ENCODE measurements at regions not wholly inside any gene's neighbourhood (a gene's known extent, or its start where the extent isn't known, plus 50 kb on each side); places are given as distances from the start of the nearest gene placed in this dataset.

GRCh38 chrX:69264158-69264581 is 98.9 kb upstream of the PJA1 start:
- DNase-seq = no peak

GRCh38 chrX:69263251-69263820 is 98.1 kb upstream of the PJA1 start:
- no peak for DNase-seq

GRCh38 chrX:69262036-69262936 is 97.0 kb upstream of the PJA1 start:
- no peak for DNase-seq

DNA sequence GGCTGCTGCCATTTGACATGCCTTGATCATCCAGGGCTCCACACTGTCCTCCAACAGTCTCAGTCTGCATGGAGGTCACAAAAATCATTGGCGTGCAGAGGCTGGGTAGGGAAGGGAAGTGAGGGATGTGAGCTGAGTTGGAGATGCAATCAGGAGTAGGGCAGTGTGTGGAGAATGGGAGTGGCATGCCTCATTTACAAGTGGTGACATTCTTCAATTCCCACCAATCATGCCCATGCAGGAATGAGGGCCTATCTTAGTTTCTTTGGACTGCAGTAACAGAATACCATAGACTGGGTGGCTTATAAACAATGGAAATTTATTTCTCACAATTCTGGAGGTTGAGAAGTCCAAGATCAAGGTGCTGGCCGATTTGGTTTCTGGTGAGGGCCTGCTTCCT is 94.9 kb upstream of the PJA1 start:
- no peak for DNase-seq

DNA sequence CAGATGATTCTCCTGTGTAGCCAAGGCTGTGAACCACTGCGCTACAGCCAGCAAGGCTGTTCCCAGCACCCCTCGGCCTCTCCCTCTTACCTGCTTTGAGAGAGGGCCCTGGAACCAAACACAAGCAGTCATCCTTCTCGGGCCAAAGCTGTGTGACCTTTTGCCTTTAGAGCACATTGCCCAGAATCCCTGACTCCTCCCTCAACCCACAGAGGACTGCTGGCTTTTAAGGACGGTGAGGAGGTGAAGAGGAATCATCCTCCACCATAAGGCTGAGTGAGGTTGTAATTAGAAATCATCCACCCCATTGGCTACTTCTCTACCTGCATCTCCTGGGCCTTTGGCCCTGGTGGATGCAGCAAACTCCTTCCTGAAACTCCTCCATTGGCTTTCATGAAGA is 93.6 kb upstream of the PJA1 start:
- no peak for DNase-seq

DNA sequence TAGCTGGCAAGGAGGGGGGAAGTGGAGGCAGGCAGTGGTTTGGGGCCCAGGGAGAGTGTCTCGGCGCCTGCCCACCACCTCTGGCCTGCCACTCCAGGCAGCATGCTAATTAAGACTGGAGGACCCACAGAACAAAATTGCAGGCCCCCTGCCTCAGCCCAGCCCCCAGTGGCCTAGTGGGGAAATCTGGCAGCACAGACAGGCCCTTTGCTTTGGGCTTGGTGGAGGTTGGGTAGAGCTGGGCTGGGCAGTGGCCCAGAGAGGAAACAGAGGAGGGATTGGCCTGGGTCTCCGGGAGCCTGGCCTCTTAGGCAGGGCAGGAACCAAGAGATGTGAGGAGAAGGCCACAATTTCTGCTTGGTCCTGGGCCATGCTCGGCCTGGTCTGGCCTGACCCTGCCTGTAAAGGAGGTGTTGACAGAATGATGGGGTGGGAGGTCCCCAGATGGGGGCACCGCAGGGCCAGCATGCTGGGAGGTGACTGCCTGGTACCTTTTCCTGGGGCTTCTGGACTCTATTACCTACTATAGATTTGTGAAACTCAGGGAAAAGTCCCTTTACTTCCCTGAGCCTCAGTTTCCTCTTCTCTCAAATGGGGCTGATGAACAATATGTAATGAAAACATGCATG is 92.4 kb upstream of the PJA1 start:
- no peak for DNase-seq

GRCh38 chrX:69256291-69256565 is 91.0 kb upstream of the PJA1 start:
- DNase-seq = no peak

DNA sequence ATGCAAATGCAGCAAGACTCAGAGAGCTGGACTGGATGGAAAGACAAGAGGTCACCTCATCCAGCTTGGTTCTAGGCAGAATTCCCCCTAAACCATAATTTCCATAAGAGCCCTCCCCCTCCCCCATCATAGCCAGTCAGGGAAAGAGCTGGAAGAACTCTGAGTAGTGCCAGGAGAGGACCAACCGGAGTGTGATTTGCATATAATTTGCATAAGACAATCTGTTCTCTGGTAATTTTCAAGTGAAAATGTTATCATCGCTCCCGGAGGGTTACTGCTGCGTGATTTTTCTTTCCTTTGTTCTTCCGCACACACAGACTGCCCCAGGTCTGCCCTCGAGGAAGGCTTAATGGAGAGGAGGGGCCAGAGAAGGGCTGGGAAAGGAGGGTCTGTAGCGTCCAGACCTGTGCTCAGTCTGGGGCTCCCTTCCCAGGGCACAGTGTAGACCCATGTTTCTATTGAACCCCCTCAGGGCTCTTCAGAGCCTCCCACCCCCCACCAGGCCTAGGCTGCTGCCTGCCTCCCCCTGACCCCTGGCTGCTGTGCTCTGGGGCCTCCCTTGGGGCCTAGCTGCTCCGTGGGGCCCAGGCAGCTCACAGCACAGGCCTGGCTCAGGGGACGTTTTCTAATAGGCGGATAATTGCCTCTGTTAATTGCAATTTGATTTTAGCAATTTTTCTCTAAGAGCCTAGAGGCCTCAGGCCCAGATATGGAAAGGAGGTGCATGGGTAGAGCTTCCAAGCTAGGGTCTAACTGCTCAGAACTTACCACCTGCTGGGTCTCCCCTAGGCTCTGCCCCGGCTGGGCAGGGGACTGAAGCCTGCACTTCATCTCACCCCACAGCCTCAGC is 90.4 kb upstream of the PJA1 start:
- no peak for DNase-seq

DNA sequence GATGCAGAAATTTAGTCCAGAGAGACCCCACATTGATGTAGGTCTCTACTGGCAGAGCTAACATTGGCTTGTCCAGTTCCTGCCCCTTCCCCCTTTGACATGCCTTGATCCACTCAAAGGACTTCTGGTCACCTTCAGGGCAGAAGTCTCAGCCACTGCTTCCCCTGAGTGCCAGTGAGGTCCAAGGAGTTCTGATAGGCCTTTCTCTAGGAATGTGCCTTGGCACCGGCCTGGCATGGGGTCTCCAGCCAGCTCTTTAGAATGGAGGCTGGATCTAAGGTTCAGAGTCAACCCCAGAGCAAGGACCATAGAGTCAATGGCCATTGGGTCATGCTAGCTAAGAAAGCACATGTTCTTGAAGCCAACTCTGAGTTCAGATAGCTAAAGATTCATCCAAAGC is 88.6 kb upstream of the PJA1 start:
- no peak for DNase-seq

DNA sequence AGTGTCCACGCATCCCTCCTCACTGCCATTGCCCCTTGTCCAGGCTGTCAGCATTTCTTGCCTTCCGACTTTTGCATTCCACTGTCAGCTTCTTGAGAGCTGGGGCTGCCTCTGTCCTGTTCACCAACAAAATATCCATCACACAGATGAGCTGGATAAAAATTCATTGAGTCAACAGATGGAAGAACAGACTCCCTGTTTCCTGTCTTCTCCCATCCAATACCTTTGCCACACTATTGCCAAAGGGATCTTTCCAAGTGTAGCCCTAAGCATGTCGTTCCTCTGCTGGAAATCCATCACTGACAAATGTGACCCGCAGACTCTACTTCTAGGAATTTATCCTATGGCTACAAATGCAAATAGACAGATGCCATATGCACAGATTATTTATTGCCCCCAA is 78.0 kb upstream of the PJA1 start:
- no peak for DNase-seq

GRCh38 chrX:69238887-69239231 is 73.6 kb upstream of the PJA1 start:
- no peak for DNase-seq

GRCh38 chrX:69238114-69238886 is 73.0 kb upstream of the PJA1 start:
- DNase-seq = no peak

DNA sequence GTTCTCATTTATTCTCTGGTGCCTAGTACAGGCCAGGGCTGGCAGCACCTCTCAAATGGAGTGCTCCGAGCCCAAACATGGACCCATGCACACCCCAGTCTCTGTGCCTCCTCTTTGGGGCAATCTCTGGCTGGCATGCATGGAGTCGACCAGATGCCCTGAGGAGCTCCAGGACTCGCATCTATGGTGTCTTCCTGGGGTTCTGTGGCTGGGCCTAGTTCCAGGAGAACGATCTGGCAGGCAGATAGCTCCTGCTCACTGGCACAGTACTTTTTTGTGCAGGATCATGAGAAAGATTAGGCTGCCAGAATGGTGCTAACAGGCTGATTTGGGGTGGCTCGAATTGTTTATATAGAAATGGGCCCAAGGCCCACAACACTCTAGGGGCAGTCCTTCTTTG is 72.0 kb upstream of the PJA1 start:
- no peak for DNase-seq

GRCh38 chrX:69236641-69237040 is 71.4 kb upstream of the PJA1 start:
- DNase-seq = no peak

DNA sequence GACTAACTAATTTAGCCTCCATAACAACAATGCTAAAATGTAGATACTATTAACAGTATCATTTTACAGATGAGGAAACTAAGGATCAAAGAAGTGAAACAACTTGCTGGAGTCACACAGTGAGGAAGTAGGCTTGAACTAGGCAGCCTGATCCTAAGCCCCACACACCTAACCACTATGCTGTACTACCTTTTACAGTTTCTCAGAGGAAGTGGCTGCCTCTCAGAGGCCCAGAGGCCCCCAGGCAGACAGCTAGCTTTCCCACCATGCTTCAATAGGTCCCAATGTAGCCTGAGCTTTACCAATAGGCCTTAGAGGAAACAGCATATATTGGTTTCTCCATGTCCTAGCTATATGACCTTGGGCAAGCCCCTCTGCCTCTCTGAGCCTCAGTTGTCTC is 69.4 kb upstream of the PJA1 start:
- DNase-seq = no peak

- no peak for DNase-seq
Observed at GRCh38 chrX:69232945-69233344, 67.7 kb upstream of the PJA1 start.

DNA sequence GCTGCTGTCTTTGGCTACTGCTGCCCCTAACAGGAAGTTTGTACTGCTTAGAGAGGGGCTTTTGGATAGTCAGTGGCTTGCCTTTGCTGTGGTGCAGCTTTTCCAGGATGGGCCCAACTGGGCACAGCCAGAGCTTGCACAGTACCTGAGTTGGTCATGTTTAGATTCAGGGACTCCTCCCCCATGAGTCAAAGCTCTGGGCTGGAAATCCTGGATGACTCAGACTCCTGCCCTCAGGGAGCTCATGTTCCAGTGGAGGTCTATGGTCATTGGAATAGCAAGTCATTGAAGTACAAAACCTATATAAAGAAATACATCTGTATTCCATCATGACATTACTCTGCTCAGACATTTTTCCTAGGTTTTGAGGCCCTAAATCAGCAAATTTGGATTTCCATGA is 66.7 kb upstream of the PJA1 start:
- DNase-seq = no peak

- no peak for DNase-seq
Observed at GRCh38 chrX:69229436-69229835, 64.2 kb upstream of the PJA1 start.

DNA sequence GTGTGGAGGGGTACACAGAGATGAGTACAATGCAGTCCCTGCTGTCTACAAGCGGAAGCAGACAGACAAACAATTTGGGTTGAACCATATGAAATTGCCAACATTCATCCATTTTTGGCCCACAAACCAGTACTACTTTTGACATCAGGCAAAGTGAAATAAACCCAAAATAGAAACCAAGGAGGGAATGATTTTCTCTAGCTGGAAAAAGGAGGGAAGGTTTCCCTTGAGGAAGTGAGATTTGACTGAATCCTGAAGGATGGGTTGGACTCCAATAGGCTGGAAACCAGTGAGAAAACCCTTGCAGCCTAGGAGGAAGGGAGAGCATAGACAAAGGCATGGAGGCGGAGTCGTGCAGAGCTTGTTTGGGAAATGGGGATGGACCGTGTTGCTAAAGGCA is 63.5 kb upstream of the PJA1 start:
- no peak for DNase-seq

DNA sequence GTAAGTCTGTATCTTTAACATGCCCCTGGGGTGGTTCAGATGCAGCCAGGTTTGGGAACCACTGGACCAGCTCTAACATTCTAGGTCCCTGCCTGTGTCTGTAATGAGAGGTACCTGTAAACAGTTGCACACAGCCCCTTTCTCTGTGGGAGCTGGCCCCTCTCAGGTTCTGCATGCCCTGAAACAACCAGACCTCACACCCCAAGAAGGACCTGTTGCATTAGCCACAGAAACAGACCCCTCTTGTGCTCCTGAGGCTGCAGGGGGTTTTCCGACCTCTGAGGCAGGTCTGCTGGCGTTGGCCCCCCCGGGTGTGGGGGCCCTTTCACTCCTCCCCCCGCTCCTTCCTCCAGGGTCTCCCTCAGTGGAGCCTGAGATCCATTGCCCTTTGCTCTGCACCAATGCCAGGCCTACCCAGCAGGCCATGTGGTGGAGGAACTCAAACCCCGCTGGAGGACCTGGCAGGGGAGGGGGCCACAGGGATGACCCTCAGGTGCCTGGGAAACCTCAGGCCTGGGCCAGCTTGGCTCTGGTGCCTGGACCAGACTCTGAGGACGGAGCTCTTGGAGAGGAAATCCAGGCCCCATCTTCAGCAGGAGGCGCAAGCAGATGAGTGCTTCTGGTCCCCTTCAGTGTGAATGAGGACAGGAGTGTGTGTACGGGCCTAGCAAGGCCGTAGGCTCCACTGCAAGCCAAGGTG is 61.4 kb upstream of the PJA1 start:
- DNase-seq = no peak

DNA sequence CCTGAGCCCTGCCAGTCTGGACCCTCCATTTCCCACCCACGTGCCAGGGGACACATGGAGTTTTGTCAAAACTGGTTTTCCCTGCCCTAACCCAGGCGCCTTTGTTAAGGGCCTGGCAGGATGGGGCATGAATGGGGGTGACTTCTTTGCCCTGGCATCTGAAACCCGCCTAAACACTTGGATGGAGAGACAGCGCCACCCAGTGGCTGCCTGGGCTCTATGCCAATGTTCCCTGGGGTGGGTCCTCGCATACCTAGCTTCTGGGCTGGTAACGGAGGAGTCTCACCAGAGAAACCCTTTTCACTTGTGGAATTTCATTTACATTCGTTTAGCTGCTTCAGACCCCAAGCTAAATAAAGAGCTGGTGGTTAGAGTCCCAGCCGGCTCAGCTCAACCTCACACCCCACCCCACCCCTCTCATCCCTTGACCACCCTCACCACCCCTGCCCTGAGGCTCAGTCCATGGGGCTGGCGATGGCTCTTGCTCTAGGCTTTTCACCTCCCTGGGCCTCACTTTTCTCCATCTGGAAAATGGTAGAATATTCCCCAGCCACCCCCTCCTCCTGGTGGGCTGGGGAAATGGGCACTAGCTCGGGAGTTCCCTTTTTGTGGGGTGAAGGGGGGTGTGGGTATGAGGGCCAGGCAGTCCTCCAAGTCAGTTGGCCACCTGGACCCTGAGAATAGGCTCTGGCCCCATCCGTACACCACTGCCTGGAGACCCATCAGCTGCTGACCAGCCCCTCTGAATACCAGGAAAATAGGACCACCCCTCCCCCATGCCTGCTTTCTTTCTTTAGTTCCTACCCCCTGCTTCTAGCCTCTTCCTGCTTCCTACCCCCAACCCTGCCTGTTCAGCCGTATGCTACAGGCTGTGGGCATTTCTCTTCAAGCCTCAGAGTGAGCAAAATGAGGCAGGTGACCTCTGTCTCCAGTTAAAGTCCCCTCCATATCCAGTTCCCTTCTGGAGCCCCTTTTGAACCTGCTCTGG is 57.1 kb upstream of the PJA1 start:
- DNase-seq = peak; percentile 70
